ENCODE measurements at regions not wholly inside any gene's neighbourhood (a gene's known extent, or its start where the extent isn't known, plus 50 kb on each side); places are given as distances from the start of the nearest gene placed in this dataset.

DNA sequence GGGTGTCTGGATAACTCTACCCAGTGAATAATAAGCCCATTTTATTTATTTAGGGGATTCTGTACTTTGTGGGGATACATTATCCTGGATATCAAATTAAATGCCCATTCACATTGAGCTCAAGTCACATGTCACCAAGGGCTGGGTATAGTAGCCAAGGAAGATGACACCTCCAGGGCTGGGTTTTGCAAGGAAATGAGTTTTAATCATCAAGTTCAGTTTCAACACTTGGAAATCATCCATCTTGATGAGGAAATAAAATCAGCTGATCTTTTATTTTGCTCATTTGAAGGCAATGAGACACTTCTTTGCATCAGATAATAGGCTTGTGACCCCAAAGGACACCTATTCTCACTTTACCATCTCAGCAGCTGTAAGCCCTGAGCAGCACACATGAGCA is 80.0 kb upstream of the TNR start:
- no peak overlapping the region for H3K4me2 ChIP-seq (ENCODE audit: insufficient read depth, insufficient read length, low read length)
- H3K79me1 ChIP-seq (ENCODE audit: insufficient read depth, low read depth, low read length, poor library complexity, severe bottlenecking), result no peaks in the 10 kb centered on the region
- no peak overlapping the region for H2BK120ac ChIP-seq (ENCODE audit: low read depth, low read length, poor library complexity, severe bottlenecking)
- H3K27ac ChIP-seq (ENCODE audit: insufficient read length, low read depth, low read length), result no peak overlapping the region
- H3K36me3 Mint-ChIP-seq (ENCODE audit: insufficient read depth in 1 of 3, low read depth in 3 of 3), result peaks cover 6 to 18% (median 10%) of the 10 kb centered on the region in 3 experiments; a peak in 6 of 7 replicates
- no peak overlapping the region for H3K9ac ChIP-seq (ENCODE audit: extremely low read depth, insufficient read length, low read length)
- no peaks in the 10 kb centered on the region for H3K4me1 ChIP-seq (ENCODE audit: insufficient read depth, low read length)
- no peak overlapping the region for H3T11ph ChIP-seq (ENCODE audit: low read length)
- H3K14ac ChIP-seq (ENCODE audit: insufficient read depth, low read length), result no peak overlapping the region
- H3K23ac ChIP-seq (ENCODE audit: insufficient read length, low read depth, low read length), result no peak overlapping the region
- no peak overlapping the region for H4K8ac ChIP-seq (replicated peaks; ENCODE audit: insufficient read length, low read depth, low read length)
- H3K27me3 Mint-ChIP-seq (ENCODE audit: low read depth), result no peaks in the 10 kb centered on the region; the same call in 1 of the 2 replicates
- H3K9me3 Mint-ChIP-seq, result peaks cover 15 to 16% of the 10 kb centered on the region in 2 experiments
- H3K4me1 Mint-ChIP-seq, result peaks cover 10 to 11% of the 10 kb centered on the region in 2 experiments
- no peaks in the 10 kb centered on the region for H3K27me3 ChIP-seq (ENCODE audit: insufficient read depth, low read length)
- H3K18ac ChIP-seq (ENCODE audit: insufficient read length, low read depth, low read length), result no peak overlapping the region
- H3K4me3 Mint-ChIP-seq, result no peak overlapping the region
- no peaks in the 10 kb centered on the region for H3K23me2 ChIP-seq (ENCODE audit: insufficient read length, low read depth, low read length, poor library complexity, severe bottlenecking)
- H3K79me2 ChIP-seq (ENCODE audit: insufficient read depth, low read length), result no peaks in the 10 kb centered on the region
- H3K9me3 ChIP-seq (ENCODE audit: control insufficient read depth, low read depth, low read length), result no peaks in the 10 kb centered on the region
- no peak overlapping the region for H2BK15ac ChIP-seq (ENCODE audit: low read depth, low read length)
- no peak overlapping the region for H3K27ac Mint-ChIP-seq
- no peak overlapping the region for H2AK5ac ChIP-seq (ENCODE audit: insufficient read length, low read length)
- no peak for TF ChIP-seq CTCF (conservative IDR thresholded peaks at IDR 0.05)
- H2BK12ac ChIP-seq (ENCODE audit: insufficient read length, low read depth, low read length), result no peak overlapping the region
- H4K91ac ChIP-seq (ENCODE audit: insufficient read length, low read depth, low read length), result no peak overlapping the region
- H4K5ac ChIP-seq (ENCODE audit: insufficient read length, low read depth, low read length), result no peak overlapping the region
- no peak overlapping the region for H3K4ac ChIP-seq (ENCODE audit: low read depth, low read length)
- H3K56ac ChIP-seq (ENCODE audit: insufficient read length, low read depth, low read length), result no peak overlapping the region
- no peaks in the 10 kb centered on the region for H4K20me1 ChIP-seq (ENCODE audit: control insufficient read depth, insufficient read depth, insufficient read length)
- H2AFZ ChIP-seq (ENCODE audit: low read length), result no peak overlapping the region
- no peak overlapping the region for H2BK20ac ChIP-seq (ENCODE audit: low read depth, low read length, poor library complexity, severe bottlenecking)
- H2BK5ac ChIP-seq (ENCODE audit: insufficient read length, low read length), result no peak overlapping the region
- no peak for DNase-seq

All from H9 (cell line).